ENCODE measurements at regions not wholly inside any gene's neighbourhood (a gene's known extent, or its start where the extent isn't known, plus 50 kb on each side); places are given as distances from the start of the nearest gene placed in this dataset.

DNA sequence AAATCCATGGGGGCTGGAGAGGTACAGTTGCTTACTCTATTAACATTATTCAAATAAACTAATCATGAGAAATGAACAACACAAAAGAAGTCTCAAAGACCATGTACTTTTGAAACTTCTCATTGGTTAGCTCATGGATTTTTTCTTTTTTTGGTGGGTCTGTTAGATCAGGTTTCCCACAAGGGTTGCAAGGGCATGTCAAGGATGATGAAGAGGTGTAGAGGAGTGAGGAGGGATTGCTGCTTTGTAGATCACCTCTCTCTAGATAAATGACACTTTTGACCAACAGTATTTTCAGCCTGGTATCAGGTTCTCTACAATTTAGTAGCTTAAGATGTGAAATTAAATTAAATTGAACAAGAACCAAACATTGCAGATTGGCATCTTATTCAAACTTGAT is 417.9 kb upstream of the AGA start:
- no peaks in the 10 kb centered on the region for H3K36me3 Mint-ChIP-seq (ENCODE audit: insufficient read depth)
- no peaks in the 10 kb centered on the region for H3K27me3 Mint-ChIP-seq
- DNase-seq (ENCODE audit: low spot score in 2 of 2) (no peak), ATAC-seq (replicated peaks; ENCODE audit: extremely low read depth, poor library complexity, severe bottlenecking) (no peak)
- peaks cover 11% of the 10 kb centered on the region for H3K9me3 Mint-ChIP-seq
- no peak overlapping the region for H3K4me3 Mint-ChIP-seq
- H3K4me1 Mint-ChIP-seq: no peaks in the 10 kb centered on the region
- no peak overlapping the region for H3K27ac Mint-ChIP-seq (ENCODE audit: low read depth)

- no peak for ATAC-seq (replicated peaks; ENCODE audit: extremely low read depth, poor library complexity, severe bottlenecking)
- no peaks in the 10 kb centered on the region for H3K27me3 Mint-ChIP-seq
- no peak overlapping the region for H3K27ac Mint-ChIP-seq (ENCODE audit: low read depth)
- no peak for DNase-seq (ENCODE audit: low spot score in 2 of 2)
- H3K36me3 Mint-ChIP-seq (ENCODE audit: insufficient read depth): no peaks in the 10 kb centered on the region
- peaks cover 22% of the 10 kb centered on the region for H3K9me3 Mint-ChIP-seq
- no peaks in the 10 kb centered on the region for H3K4me1 Mint-ChIP-seq
- no peak overlapping the region for H3K4me3 Mint-ChIP-seq
Observed at GRCh38 chr4:177861551-177862094, 419.4 kb upstream of the AGA start.

DNA sequence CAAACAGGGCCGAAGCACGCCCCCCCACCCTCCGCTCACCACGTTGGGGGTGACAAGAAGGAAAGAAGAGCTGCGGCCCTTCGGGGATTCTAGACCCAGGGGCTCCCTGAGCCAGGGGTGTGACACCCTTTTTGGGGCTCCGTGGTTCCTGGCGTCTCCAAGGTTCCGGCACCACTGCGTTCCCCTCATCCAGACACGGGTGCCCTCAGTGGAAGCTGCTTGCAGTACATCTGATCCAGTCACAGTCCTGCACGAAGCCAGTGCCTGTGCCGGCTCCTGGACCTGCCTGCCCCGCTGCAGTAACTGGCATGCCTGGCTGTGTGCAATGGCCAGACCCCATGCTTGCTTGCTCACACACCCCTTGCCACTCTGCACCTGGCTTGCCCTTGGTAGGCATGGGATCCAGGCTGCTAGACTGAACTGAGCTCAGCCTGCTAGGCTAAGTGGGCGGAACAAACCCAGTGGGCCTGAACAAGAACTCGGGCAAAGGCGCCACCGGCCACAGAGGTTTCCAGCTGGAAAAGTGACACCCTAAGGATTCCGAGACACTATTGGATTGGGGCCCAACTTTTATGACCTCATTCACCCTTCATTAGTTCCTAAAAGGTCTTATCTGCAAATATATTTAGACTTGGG is 420.4 kb upstream of the AGA start:
- Mint-ChIP-seq H3K36me3 (ENCODE audit: insufficient read depth) (no peaks in the 10 kb centered on the region), H3K9me3 (peaks cover 22% of the 10 kb centered on the region), H3K27me3 (no peaks in the 10 kb centered on the region), H3K4me1 (no peaks in the 10 kb centered on the region), H3K4me3 (no peak overlapping the region), H3K27ac (ENCODE audit: low read depth) (no peak overlapping the region)
- DNase-seq (ENCODE audit: low spot score in 2 of 2) (no peak), ATAC-seq (replicated peaks; ENCODE audit: extremely low read depth, poor library complexity, severe bottlenecking) (no peak)

- DNase-seq (ENCODE audit: low spot score in 2 of 2): no peak
- Mint-ChIP-seq H3K27me3 (no peaks in the 10 kb centered on the region), H3K36me3 (ENCODE audit: insufficient read depth) (no peaks in the 10 kb centered on the region), H3K9me3 (peaks cover 6% of the 10 kb centered on the region), H3K4me3 (no peak overlapping the region), H3K4me1 (no peaks in the 10 kb centered on the region), H3K27ac (ENCODE audit: low read depth) (no peak overlapping the region)
- no peak for ATAC-seq (replicated peaks; ENCODE audit: extremely low read depth, poor library complexity, severe bottlenecking)
Observed at GRCh38 chr4:177879851-177880250, 437.6 kb upstream of the AGA start.

- DNase-seq (ENCODE audit: low spot score in 2 of 2) (no peak), ATAC-seq (replicated peaks; ENCODE audit: extremely low read depth, poor library complexity, severe bottlenecking) (no peak)
- Mint-ChIP-seq H3K4me1 (no peaks in the 10 kb centered on the region), H3K27ac (ENCODE audit: low read depth) (no peak overlapping the region), H3K27me3 (no peaks in the 10 kb centered on the region), H3K9me3 (peaks cover 17% of the 10 kb centered on the region), H3K36me3 (ENCODE audit: insufficient read depth) (no peaks in the 10 kb centered on the region), H3K4me3 (no peak overlapping the region)
Observed at GRCh38 chr4:177895136-177895535, 452.9 kb upstream of the AGA start.

- Mint-ChIP-seq H3K4me3 (no peak overlapping the region), H3K4me1 (no peaks in the 10 kb centered on the region), H3K27me3 (no peaks in the 10 kb centered on the region), H3K9me3 (peaks cover 18% of the 10 kb centered on the region), H3K36me3 (ENCODE audit: insufficient read depth) (no peaks in the 10 kb centered on the region), H3K27ac (ENCODE audit: low read depth) (no peak overlapping the region)
- DNase-seq (ENCODE audit: low spot score in 2 of 2): no peak
- no peak for ATAC-seq (replicated peaks; ENCODE audit: extremely low read depth, poor library complexity, severe bottlenecking)
Observed at GRCh38 chr4:177901786-177902185, 459.5 kb upstream of the AGA start.

DNA sequence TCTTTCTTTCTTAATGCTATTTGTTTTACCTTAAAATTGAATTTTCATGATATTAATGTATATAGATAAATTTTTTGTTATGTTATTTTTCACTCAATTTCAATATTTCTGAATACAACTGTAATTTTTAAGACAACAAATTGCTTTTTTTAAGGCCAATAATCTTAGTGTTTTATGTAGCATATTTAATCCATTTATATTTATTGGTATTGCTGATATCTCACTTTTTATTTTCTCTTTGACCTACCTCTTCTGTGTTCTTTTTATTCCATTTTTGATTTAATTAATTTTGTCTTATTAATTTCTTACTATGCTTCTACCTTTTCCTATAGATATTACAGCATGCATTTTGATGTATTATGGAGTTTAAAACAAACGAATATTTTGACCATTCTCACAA is 460.1 kb upstream of the AGA start:
- Mint-ChIP-seq H3K27me3 (no peaks in the 10 kb centered on the region), H3K9me3 (peaks cover 18% of the 10 kb centered on the region), H3K4me1 (no peaks in the 10 kb centered on the region), H3K27ac (ENCODE audit: low read depth) (no peak overlapping the region), H3K36me3 (ENCODE audit: insufficient read depth) (peaks cover 2% of the 10 kb centered on the region), H3K4me3 (no peak overlapping the region)
- ATAC-seq (replicated peaks; ENCODE audit: extremely low read depth, poor library complexity, severe bottlenecking): no peak
- no peak for DNase-seq (ENCODE audit: low spot score in 2 of 2)

DNA sequence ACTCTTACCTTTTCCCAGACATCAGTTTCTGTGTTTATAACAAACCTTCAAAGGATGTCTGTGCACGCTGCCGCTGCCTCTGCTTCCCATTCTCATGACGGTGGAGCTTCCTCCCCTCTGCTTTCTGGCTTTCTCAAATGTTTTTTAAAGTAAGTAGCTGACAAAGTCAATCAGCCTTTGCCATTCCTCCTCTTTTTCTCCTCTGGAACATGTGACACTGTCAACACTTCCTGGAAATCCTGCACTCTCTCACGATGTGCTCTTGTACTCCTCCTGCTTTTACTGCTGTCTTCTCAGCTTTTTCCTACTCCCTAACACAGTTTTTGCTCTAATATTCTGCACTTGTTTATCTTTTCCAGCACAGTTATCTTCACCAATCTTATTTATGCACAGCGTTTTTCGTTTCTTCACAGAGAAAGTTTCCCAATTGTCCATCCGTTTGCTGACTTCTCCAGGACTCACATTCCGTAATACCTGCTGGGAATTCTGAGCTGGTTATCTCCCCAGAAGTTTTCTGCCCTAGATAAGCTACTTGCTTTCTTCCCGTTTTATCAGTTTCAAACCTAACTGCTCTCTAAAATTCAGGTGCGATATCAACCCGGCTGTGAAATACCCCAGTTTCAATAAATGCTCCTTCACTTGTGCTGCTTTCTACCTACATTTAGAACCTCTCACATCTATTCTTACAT is 465.6 kb upstream of the AGA start:
- DNase-seq (ENCODE audit: low spot score in 2 of 2) (no peak), ATAC-seq (replicated peaks; ENCODE audit: extremely low read depth, poor library complexity, severe bottlenecking) (no peak)
- Mint-ChIP-seq H3K9me3 (peaks cover 9% of the 10 kb centered on the region), H3K4me3 (no peak overlapping the region), H3K36me3 (ENCODE audit: insufficient read depth) (peaks cover 2% of the 10 kb centered on the region), H3K4me1 (no peaks in the 10 kb centered on the region), H3K27me3 (no peaks in the 10 kb centered on the region), H3K27ac (ENCODE audit: low read depth) (no peak overlapping the region)

- Mint-ChIP-seq H3K4me1 (no peaks in the 10 kb centered on the region), H3K27me3 (no peaks in the 10 kb centered on the region), H3K36me3 (ENCODE audit: insufficient read depth) (peaks cover 2% of the 10 kb centered on the region), H3K27ac (ENCODE audit: low read depth) (no peak overlapping the region), H3K9me3 (peaks cover 9% of the 10 kb centered on the region), H3K4me3 (no peak overlapping the region)
- ATAC-seq (replicated peaks; ENCODE audit: extremely low read depth, poor library complexity, severe bottlenecking) (no peak), DNase-seq (ENCODE audit: low spot score in 2 of 2) (no peak)
Observed at GRCh38 chr4:177921715-177922114, 479.5 kb upstream of the AGA start.

- H3K4me3 Mint-ChIP-seq: no peak overlapping the region
- H3K36me3 Mint-ChIP-seq (ENCODE audit: insufficient read depth): no peaks in the 10 kb centered on the region
- ATAC-seq (replicated peaks; ENCODE audit: extremely low read depth, poor library complexity, severe bottlenecking) (no peak), DNase-seq (ENCODE audit: low spot score in 2 of 2) (no peak)
- H3K4me1 Mint-ChIP-seq: no peaks in the 10 kb centered on the region
- H3K27me3 Mint-ChIP-seq: no peaks in the 10 kb centered on the region
- H3K9me3 Mint-ChIP-seq: peaks cover 5% of the 10 kb centered on the region
- H3K27ac Mint-ChIP-seq (ENCODE audit: low read depth): no peak overlapping the region
Observed at GRCh38 chr4:177923888-177924287, 481.7 kb upstream of the AGA start.

DNA sequence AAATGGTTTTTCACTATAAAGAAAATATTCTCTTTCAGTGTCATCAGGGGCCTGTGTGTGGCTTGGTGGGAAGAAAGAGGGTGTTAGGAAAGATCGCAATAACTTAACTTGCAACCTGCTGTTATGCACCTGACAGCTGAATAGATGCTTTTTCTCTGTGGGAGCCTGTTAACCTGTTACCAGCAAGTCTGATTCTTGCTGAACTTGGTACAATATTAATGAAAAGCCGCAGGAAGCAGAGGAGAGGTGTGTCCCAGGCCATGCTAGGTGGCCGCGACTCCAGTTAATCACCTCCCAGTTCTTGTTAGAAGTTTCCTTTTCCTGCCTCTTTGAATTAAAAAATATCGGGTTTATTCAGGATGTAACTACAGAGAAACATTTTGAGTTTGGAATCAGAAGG is 494.8 kb upstream of the AGA start:
- Mint-ChIP-seq H3K27me3 (no peaks in the 10 kb centered on the region), H3K27ac (ENCODE audit: low read depth) (no peak overlapping the region), H3K4me3 (no peak overlapping the region), H3K36me3 (ENCODE audit: insufficient read depth) (no peaks in the 10 kb centered on the region), H3K9me3 (peaks cover 8% of the 10 kb centered on the region), H3K4me1 (no peaks in the 10 kb centered on the region)
- DNase-seq (ENCODE audit: low spot score in 2 of 2): no peak
- no peak for ATAC-seq (replicated peaks; ENCODE audit: extremely low read depth, poor library complexity, severe bottlenecking)

DNA sequence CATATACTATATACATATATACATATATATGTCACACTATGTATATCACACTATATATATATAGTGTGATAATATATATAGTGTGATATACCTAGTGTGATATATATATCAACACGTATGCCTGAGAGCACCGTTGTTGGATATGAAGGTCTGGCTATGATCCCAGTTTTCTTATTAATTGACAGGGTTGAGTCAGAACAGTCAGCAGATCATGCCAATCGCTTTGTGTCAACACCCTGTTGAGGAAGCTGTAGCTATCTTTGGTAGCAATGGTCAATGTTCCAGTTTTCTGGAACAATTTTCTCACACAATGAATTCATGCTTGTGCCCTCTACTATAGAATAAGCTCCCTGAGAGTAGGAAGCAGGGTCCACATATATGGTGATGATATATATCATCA is 496.0 kb upstream of the AGA start:
- H3K27me3 Mint-ChIP-seq: no peaks in the 10 kb centered on the region

DNA sequence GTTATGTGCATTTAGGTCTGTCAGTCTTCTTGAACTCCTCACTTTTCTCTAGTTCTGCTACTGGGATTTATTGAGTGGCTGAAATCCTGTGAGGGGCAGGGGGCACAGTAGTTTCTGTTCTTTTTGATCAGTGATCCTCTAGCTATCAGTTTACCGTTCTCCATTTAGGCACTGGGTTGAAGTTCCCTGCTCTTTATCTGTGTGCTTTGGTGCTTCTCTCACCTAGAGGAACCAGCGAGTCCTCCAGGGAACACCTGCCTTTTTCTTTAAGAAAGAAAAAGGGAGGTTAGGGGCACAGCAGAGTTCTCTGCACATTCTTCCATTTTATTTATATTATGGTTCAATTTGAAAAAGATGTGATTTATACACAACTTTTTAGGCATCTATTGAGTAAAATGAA is 503.0 kb upstream of the AGA start:
- ATAC-seq (replicated peaks; ENCODE audit: extremely low read depth, poor library complexity, severe bottlenecking) (no peak), DNase-seq (ENCODE audit: low spot score in 2 of 2) (no peak)
- H3K4me3 Mint-ChIP-seq: no peak overlapping the region

More for the DNA sequence above, 496.0 kb upstream of the AGA start:
- no peak for ATAC-seq (replicated peaks; ENCODE audit: extremely low read depth, poor library complexity, severe bottlenecking)
- Mint-ChIP-seq H3K27ac (ENCODE audit: low read depth) (no peak overlapping the region), H3K36me3 (ENCODE audit: insufficient read depth) (no peaks in the 10 kb centered on the region), H3K4me3 (no peak overlapping the region), H3K4me1 (no peaks in the 10 kb centered on the region), H3K9me3 (peaks cover 8% of the 10 kb centered on the region)
- no peak for DNase-seq (ENCODE audit: low spot score in 2 of 2)

More for the DNA sequence above, 503.0 kb upstream of the AGA start:
- H3K36me3 Mint-ChIP-seq (ENCODE audit: insufficient read depth): no peaks in the 10 kb centered on the region
- peaks cover 6% of the 10 kb centered on the region for H3K9me3 Mint-ChIP-seq
- H3K4me1 Mint-ChIP-seq: no peaks in the 10 kb centered on the region
- no peaks in the 10 kb centered on the region for H3K27me3 Mint-ChIP-seq
- no peak overlapping the region for H3K27ac Mint-ChIP-seq (ENCODE audit: low read depth)

All from central memory CD8-positive, alpha-beta T cell (primary cell).